ENCODE measurements at regions not wholly inside any gene's neighbourhood (a gene's known extent, or its start where the extent isn't known, plus 50 kb on each side); places are given as distances from the start of the nearest gene placed in this dataset.
A peak's percentile ranks its signal among the peaks of the same experiment; 100 is the strongest.

DNA sequence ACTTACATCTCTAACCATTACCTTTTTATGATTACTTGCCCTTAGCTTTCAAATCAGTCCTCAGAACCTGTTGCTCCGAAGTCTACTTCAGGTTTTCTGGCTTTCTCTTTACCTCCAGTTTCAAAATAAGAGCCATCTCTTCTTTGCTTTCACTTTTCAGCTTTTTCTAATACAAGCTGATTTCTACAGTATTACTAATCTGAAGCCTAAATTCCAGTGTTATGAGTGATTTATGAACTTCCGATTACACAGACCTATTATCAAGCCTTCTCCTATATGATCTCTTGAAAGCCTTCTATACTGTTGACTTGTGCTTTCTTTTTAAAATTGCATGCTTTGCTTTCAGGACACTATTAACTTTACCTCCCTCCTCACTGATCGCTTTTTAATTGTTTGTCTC, 1307.8 kb upstream of the CELF2 start:
- Histone ChIP-seq H3K14ac (ENCODE audit: low read length) (no peak overlapping the region), H2BK5ac (ENCODE audit: low read depth, low read length, poor library complexity) (no peak overlapping the region), H2BK12ac (ENCODE audit: low read length) (no peak overlapping the region), H3K79me1 (ENCODE audit: low read length) (no peaks in the 10 kb centered on the region), H4K91ac (ENCODE audit: low read depth, low read length) (no peak overlapping the region), H3K27me3 (ENCODE audit: insufficient read depth, low read length) (no peaks in the 10 kb centered on the region), H3K27ac (ENCODE audit: low read depth, low read length) (no peak overlapping the region), H3K4me2 (ENCODE audit: low read length) (no peak overlapping the region), H2AK5ac (ENCODE audit: low read length) (no peak overlapping the region), H3K36me3 (ENCODE audit: control insufficient read depth in 1 of 2, insufficient read depth in 2 of 2, low read length in 2 of 2) (no peaks in the 10 kb centered on the region), H3K4me1 (ENCODE audit: control insufficient read depth in 1 of 2, insufficient read depth in 2 of 2, low read length in 2 of 2) (no peaks in the 10 kb centered on the region), H3K79me2 (ENCODE audit: control insufficient read depth, insufficient read depth, low read length, poor library complexity) (no peaks in the 10 kb centered on the region), H3K4ac (ENCODE audit: low read depth, low read length) (no peak overlapping the region), H3K4me3 (ENCODE audit: low read depth, low read length) (no peak overlapping the region), H4K8ac (ENCODE audit: low read depth, low read length) (no peak overlapping the region), H3K23ac (ENCODE audit: low read length) (no peak overlapping the region), H2BK120ac (ENCODE audit: insufficient read depth, low read length, poor library complexity) (no peak overlapping the region), H2AFZ (ENCODE audit: insufficient read depth, low read length, poor library complexity) (no peak overlapping the region), H3K18ac (ENCODE audit: low read length) (no peak overlapping the region), H3K9ac (ENCODE audit: low read length) (no peak overlapping the region), H3K9me3 (ENCODE audit: insufficient read depth, low read depth, low read length) (peaks cover 2% of the 10 kb centered on the region), H4K12ac (ENCODE audit: low read depth, low read length) (no peak overlapping the region)
- no peak for DNase-seq
- no CpG with 5 or more reads among the region's 3 CpGs for WGBS (ENCODE audit: extremely low coverage, insufficient coverage, insufficient read length)

DNA sequence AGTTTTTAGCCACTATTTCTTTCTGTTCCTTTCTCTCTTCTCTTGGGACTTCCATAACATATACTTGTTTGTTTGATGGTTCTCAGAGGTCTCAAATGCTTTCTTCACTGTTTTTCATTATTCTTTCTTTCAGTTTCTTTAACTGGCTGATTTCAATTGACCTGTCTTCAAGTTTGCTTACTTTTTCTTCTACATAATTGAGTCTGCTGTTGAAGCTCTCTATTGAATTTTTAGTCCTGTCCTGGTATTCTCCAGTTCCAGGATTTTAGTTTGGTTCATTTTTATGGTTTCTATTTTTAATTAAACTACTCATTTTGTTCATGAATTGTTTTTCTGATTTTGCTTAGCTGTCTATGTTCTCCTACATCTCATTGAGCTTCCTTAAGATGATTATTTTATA, 1305.3 kb upstream of the CELF2 start:
- H3K4me3 ChIP-seq (ENCODE audit: low read depth, low read length): no peak overlapping the region
- H4K12ac ChIP-seq (ENCODE audit: low read depth, low read length): no peak overlapping the region
- H3K4me2 ChIP-seq (ENCODE audit: low read length): no peak overlapping the region

DNA sequence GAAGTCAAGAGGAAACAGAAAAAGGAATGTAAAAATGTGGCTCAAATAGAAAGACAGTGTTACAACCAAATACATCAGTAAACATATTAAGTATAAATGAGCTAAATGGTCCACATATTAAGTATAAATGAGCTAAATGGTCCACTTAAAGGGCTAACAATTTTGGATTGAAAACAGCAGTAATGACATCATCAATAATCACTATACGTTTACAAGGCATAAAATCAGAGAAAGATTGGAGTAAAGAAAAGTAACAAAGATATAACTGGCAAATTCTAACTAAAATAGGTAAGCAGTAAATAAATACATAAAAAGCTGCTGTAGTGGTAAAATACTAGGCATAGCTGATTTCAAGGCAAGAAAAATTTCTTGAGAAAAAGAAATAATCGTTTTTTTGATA, 1298.4 kb upstream of the CELF2 start:
- no peak overlapping the region for H3K27ac ChIP-seq (ENCODE audit: low read depth, low read length)
- H3K27me3 ChIP-seq (ENCODE audit: insufficient read depth, low read length): no peaks in the 10 kb centered on the region
- H3K9me3 ChIP-seq (ENCODE audit: insufficient read depth, low read depth, low read length): no peaks in the 10 kb centered on the region
- H3K4me1 ChIP-seq (ENCODE audit: control insufficient read depth in 1 of 2, insufficient read depth in 2 of 2, low read length in 2 of 2): no peaks in the 10 kb centered on the region
- no peak overlapping the region for H3K9ac ChIP-seq (ENCODE audit: low read length)
- no peak overlapping the region for H2AFZ ChIP-seq (ENCODE audit: insufficient read depth, low read length, poor library complexity)
- no peak overlapping the region for H4K8ac ChIP-seq (ENCODE audit: low read depth, low read length)
- no peak overlapping the region for H2BK5ac ChIP-seq (ENCODE audit: low read depth, low read length, poor library complexity)
- no peak for DNase-seq
- H4K91ac ChIP-seq (ENCODE audit: low read depth, low read length): no peak overlapping the region
- H3K4ac ChIP-seq (ENCODE audit: low read depth, low read length): no peak overlapping the region
- no peak overlapping the region for H3K14ac ChIP-seq (ENCODE audit: low read length)
- no peak overlapping the region for H3K23ac ChIP-seq (ENCODE audit: low read length)
- H3K4me2 ChIP-seq (ENCODE audit: low read length): no peak overlapping the region
- no peak overlapping the region for H3K4me3 ChIP-seq (ENCODE audit: low read depth, low read length)
- no peak overlapping the region for H4K12ac ChIP-seq (ENCODE audit: low read depth, low read length)
- no peaks in the 10 kb centered on the region for H3K36me3 ChIP-seq (ENCODE audit: control insufficient read depth in 1 of 2, insufficient read depth in 2 of 2, low read length in 2 of 2)
- H3K79me1 ChIP-seq (ENCODE audit: low read length): no peaks in the 10 kb centered on the region
- H2BK12ac ChIP-seq (ENCODE audit: low read length): no peak overlapping the region
- no peak overlapping the region for H3K18ac ChIP-seq (ENCODE audit: low read length)
- no peak overlapping the region for H2AK5ac ChIP-seq (ENCODE audit: low read length)
- H3K79me2 ChIP-seq (ENCODE audit: control insufficient read depth, insufficient read depth, low read length, poor library complexity): no peaks in the 10 kb centered on the region
- H2BK120ac ChIP-seq (ENCODE audit: insufficient read depth, low read length, poor library complexity): no peak overlapping the region
- WGBS (ENCODE audit: extremely low coverage, insufficient coverage, insufficient read length): no CpG with 5 or more reads among the region's 2 CpGs

More for the DNA sequence above, 1305.3 kb upstream of the CELF2 start:
- Histone ChIP-seq H3K9ac (ENCODE audit: low read length) (no peak overlapping the region), H3K9me3 (ENCODE audit: insufficient read depth, low read depth, low read length) (peaks cover 2% of the 10 kb centered on the region), H3K79me2 (ENCODE audit: control insufficient read depth, insufficient read depth, low read length, poor library complexity) (no peaks in the 10 kb centered on the region), H3K18ac (ENCODE audit: low read length) (no peak overlapping the region), H4K91ac (ENCODE audit: low read depth, low read length) (no peak overlapping the region), H3K4me1 (ENCODE audit: control insufficient read depth in 1 of 2, insufficient read depth in 2 of 2, low read length in 2 of 2) (no peaks in the 10 kb centered on the region), H2AK5ac (ENCODE audit: low read length) (no peak overlapping the region), H3K36me3 (ENCODE audit: control insufficient read depth in 1 of 2, insufficient read depth in 2 of 2, low read length in 2 of 2) (no peaks in the 10 kb centered on the region), H2BK5ac (ENCODE audit: low read depth, low read length, poor library complexity) (no peak overlapping the region), H3K27ac (ENCODE audit: low read depth, low read length) (no peak overlapping the region), H2AFZ (ENCODE audit: insufficient read depth, low read length, poor library complexity) (no peak overlapping the region), H4K8ac (ENCODE audit: low read depth, low read length) (no peak overlapping the region), H3K14ac (ENCODE audit: low read length) (no peak overlapping the region), H3K27me3 (ENCODE audit: insufficient read depth, low read length) (no peaks in the 10 kb centered on the region), H3K79me1 (ENCODE audit: low read length) (no peaks in the 10 kb centered on the region), H2BK120ac (ENCODE audit: insufficient read depth, low read length, poor library complexity) (no peak overlapping the region), H3K4ac (ENCODE audit: low read depth, low read length) (no peak overlapping the region), H2BK12ac (ENCODE audit: low read length) (no peak overlapping the region), H3K23ac (ENCODE audit: low read length) (no peak overlapping the region)
- no peak for DNase-seq

DNA sequence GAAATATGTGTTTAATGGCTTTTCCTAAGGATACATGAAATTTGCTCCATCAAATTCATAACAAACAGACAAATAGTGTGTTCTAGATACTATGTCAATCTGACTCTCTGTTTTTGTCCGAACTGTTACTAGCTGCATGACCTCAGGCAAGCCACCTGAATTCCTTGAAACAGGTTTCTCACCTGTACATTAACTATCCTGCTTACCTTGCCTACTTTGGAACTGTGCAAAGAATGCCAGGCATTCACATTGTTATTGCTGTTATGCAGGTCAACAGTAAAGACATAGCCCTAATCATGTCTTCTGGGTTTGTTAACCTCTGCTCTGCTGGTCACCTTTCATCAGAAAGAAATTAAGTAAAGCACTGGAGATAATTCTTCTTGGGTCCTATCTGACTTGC, 1283.9 kb upstream of the CELF2 start:
- Histone ChIP-seq H3K79me2 (ENCODE audit: control insufficient read depth, insufficient read depth, low read length, poor library complexity) (no peaks in the 10 kb centered on the region), H3K23ac (ENCODE audit: low read length) (no peak overlapping the region), H4K91ac (ENCODE audit: low read depth, low read length) (no peak overlapping the region), H3K79me1 (ENCODE audit: low read length) (no peaks in the 10 kb centered on the region), H3K4me1 (ENCODE audit: control insufficient read depth in 1 of 2, insufficient read depth in 2 of 2, low read length in 2 of 2) (peaks cover 0 to 9% of the 10 kb centered on the region in 2 experiments), H3K18ac (ENCODE audit: low read length) (no peak overlapping the region), H2AFZ (ENCODE audit: insufficient read depth, low read length, poor library complexity) (no peak overlapping the region), H3K9ac (ENCODE audit: low read length) (no peak overlapping the region), H2BK120ac (ENCODE audit: insufficient read depth, low read length, poor library complexity) (no peak overlapping the region), H3K9me3 (ENCODE audit: insufficient read depth, low read depth, low read length) (no peaks in the 10 kb centered on the region), H2AK5ac (ENCODE audit: low read length) (no peak overlapping the region), H4K12ac (ENCODE audit: low read depth, low read length) (no peak overlapping the region), H2BK12ac (ENCODE audit: low read length) (no peak overlapping the region), H2BK5ac (ENCODE audit: low read depth, low read length, poor library complexity) (no peak overlapping the region), H3K4me3 (ENCODE audit: low read depth, low read length) (no peak overlapping the region), H4K8ac (ENCODE audit: low read depth, low read length) (no peak overlapping the region), H3K14ac (ENCODE audit: low read length) (no peak overlapping the region), H3K4me2 (ENCODE audit: low read length) (peak overlapping the region; percentile 38), H3K36me3 (ENCODE audit: control insufficient read depth in 1 of 2, insufficient read depth in 2 of 2, low read length in 2 of 2) (no peaks in the 10 kb centered on the region), H3K4ac (ENCODE audit: low read depth, low read length) (no peak overlapping the region), H3K27ac (ENCODE audit: low read depth, low read length) (no peak overlapping the region), H3K27me3 (ENCODE audit: insufficient read depth, low read length) (no peaks in the 10 kb centered on the region)
- WGBS (ENCODE audit: extremely low coverage, insufficient coverage, insufficient read length): no CpG with 5 or more reads among the region's 1 CpG
- peak; percentile 86 to 95 for DNase-seq
